ENCODE measurements at regions not wholly inside any gene's neighbourhood (a gene's known extent, or its start where the extent isn't known, plus 50 kb on each side); places are given as distances from the start of the nearest gene placed in this dataset.
"Not testable (repeated sequence)": the region's sequence is repeated elsewhere in the genome, so short reads cannot be mapped to it uniquely, and the experiment has no call there.

- Histone ChIP-seq H3K4me3 (no peak overlapping the region), H3K27me3 (no peaks in the 10 kb centered on the region), H3K36me3 (no peaks in the 10 kb centered on the region), H3K9me3 (no peaks in the 10 kb centered on the region), H3K4me1 (no peaks in the 10 kb centered on the region), H3K27ac (no peak overlapping the region)
- intact Hi-C loops (cut with DNase I), result no loop called here
- TF ChIP-seq CTCF (IDR thresholded peaks at IDR 0.05), result no peak
- DNase-seq (ENCODE audit: low spot score in 2 of 2), result no peak
Observed at GRCh38 chr5:136455409-136455808, 90.1 kb upstream of the TRPC7 start.

DNA sequence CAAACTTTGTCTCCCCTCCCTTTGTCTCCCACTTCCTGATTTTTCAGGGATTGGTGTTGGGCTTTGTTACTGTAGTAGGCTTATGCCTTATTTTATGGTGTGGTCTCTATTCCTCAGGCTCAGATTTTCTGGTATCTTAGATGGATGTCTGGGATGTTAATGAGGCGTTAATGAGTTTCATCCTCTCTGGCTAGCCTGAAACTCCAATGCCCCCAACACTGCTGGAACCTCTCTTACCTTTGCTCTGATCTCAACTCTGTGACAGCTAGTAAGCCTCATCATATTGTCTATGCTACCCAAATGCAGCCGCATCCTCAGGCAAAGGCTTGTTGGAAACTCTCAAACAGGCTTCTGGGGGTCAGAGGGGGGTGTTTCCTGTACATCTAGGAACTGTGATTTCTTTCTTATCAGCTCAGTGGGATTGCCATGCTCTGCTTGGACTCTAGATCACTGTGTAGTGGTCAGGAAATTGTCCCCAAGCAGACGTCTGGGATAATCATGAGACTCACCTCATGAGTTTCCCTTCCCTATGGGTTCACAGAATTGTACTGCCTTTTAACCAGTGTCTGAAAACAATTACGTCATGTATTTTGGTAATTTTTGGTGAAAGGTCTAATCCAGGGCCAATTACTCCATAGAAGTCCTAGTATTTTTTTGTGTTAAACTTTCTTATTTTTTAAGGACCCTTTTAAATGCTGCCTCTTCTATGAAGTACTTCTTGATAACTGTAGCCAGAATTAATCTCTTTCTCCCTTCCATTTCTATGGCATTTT is 88.8 kb upstream of the TRPC7 start:
- no peak overlapping the region for H3K27ac ChIP-seq
- intact Hi-C loops (cut with DNase I), result no loop called here
- H3K4me3 ChIP-seq, result no peak overlapping the region
- no peaks in the 10 kb centered on the region for H3K9me3 ChIP-seq
- H3K4me1 ChIP-seq, result no peaks in the 10 kb centered on the region
- no peaks in the 10 kb centered on the region for H3K27me3 ChIP-seq
- H3K36me3 ChIP-seq, result no peaks in the 10 kb centered on the region
- no peak for DNase-seq (ENCODE audit: low spot score in 2 of 2)
- no peak for TF ChIP-seq CTCF (IDR thresholded peaks at IDR 0.05)

GRCh38 chr5:136453199-136453598 is 87.9 kb upstream of the TRPC7 start:
- DNase-seq (ENCODE audit: low spot score in 2 of 2), result no peak
- TF ChIP-seq CTCF (IDR thresholded peaks at IDR 0.05), result no peak
- no peaks in the 10 kb centered on the region for H3K27me3 ChIP-seq
- H3K36me3 ChIP-seq, result no peaks in the 10 kb centered on the region
- no peaks in the 10 kb centered on the region for H3K4me1 ChIP-seq
- intact Hi-C loops (cut with DNase I), result no loop called here
- H3K4me3 ChIP-seq, result no peak overlapping the region
- no peaks in the 10 kb centered on the region for H3K9me3 ChIP-seq
- no peak overlapping the region for H3K27ac ChIP-seq

DNA sequence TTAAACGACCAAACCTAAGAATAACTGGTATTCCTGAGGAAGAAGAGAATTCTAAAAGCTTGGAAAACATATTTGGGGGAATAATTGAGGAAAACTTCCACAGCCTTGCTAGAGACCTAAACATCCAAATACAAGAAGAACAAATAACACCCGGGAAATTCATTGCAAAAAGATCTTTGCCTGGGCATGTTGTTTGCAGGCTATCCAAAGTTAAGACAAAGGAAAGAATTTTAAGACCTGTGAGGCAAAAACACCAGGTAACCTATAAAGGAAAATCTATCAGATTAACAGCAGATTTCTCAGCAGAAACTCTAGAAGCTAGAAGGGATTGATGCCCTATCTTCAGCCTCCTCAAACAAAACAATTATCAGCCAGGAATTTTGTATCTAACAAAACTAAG is 82.2 kb upstream of the TRPC7 start:
- H3K27ac ChIP-seq; intact Hi-C loops (cut with DNase I); H3K4me3 ChIP-seq; H3K27me3 ChIP-seq; DNase-seq (ENCODE audit: low spot score in 2 of 2); H3K4me1 ChIP-seq; H3K9me3 ChIP-seq; H3K36me3 ChIP-seq: not testable (repeated sequence)

DNA sequence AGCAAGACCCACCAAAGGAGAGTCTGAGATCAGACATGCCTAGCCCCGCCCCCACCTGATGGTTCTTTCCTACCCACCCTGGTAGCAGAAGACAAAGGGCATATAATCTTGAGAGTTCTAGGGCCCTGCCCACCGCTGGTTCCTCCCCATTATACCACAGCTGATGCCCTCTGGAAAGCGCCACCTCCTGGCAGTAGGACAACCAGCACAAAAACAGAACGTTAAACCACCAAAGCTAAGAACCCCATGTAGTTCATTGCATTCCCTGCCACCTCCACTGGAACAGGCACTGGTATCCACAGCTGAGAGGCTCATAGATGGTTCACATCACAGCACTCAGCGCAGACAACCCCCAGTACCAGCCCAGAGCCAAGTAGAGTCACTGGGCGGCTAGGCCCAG is 81.2 kb upstream of the TRPC7 start:
- intact Hi-C loops (cut with DNase I), result no loop called here
- peaks cover 0 to 3% of the 10 kb centered on the region in 2 donors for H3K9me3 ChIP-seq
- no peak overlapping the region for H3K27ac ChIP-seq
- H3K4me1 ChIP-seq, result no peaks in the 10 kb centered on the region
- H3K36me3 ChIP-seq, result no peaks in the 10 kb centered on the region
- no peak for TF ChIP-seq CTCF (IDR thresholded peaks at IDR 0.05)
- no peak overlapping the region for H3K4me3 ChIP-seq
- DNase-seq (ENCODE audit: low spot score in 2 of 2), result no peak
- no peaks in the 10 kb centered on the region for H3K27me3 ChIP-seq

DNA sequence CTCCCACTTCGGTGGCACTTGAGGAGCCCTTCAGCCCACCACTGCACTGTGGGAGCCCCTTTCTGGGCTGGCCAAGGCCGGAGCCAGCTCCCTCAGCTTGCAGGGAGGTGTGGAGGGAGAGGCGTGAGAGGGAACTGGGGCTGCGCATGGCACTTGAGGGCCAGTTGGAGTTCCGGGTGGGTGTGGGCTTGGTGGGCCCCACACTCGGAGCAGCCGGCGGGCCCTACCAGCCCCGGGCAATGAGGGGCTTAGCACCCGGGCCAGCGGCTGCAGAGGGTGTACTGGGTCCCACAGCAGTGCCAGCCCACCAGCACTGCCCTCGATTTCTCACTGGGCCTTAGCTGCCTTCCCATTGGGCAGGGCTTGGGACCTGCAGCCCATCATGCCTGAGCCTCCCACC is 78.8 kb upstream of the TRPC7 start:
- H3K27ac ChIP-seq; intact Hi-C loops (cut with DNase I): not testable (repeated sequence)

DNA sequence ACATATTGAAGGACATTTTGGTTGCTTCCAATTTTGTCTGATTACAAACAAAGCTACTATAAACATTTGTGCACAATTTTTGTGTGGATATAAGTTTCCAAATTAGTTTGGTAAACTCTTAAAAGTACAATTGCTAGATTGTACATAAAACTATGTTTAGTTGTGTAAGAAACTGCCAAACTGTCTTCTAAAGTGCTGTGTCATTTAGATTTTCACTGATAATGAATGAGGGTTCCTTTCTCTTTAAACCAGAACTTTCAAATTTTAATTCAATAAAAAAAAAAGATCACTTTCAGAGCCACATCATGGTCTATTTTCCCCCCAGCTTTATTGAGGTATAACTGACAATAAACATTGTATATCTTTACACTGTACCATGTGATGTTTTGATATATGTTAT is 74.0 kb upstream of the TRPC7 start:
- H3K4me3 ChIP-seq, result no peak overlapping the region
- H3K36me3 ChIP-seq, result no peaks in the 10 kb centered on the region
- no peaks in the 10 kb centered on the region for H3K27me3 ChIP-seq
- no peak for TF ChIP-seq CTCF (IDR thresholded peaks at IDR 0.05)
- no peak for DNase-seq (ENCODE audit: low spot score in 2 of 2)
- intact Hi-C loops (cut with DNase I), result no loop called here
- H3K9me3 ChIP-seq, result peaks cover 0 to 3% of the 10 kb centered on the region in 2 donors
- no peak overlapping the region for H3K27ac ChIP-seq
- H3K4me1 ChIP-seq, result no peaks in the 10 kb centered on the region

More for the DNA sequence above, 78.8 kb upstream of the TRPC7 start:
- H3K36me3 ChIP-seq; H3K27me3 ChIP-seq; H3K4me3 ChIP-seq; DNase-seq (ENCODE audit: low spot score in 2 of 2); H3K9me3 ChIP-seq; H3K4me1 ChIP-seq: not testable (repeated sequence)

Measured in ascending aorta (tissue), 2 donors.